MM.1S (cell line): ENCODE measurements at regions not wholly inside any gene's neighbourhood (a gene's known extent, or its start where the extent isn't known, plus 50 kb on each side); places are given as distances from the start of the nearest gene placed in this dataset.

Source experiments
- DNase-seq: peaks from one replicate; pipeline ENCODE4 v3.0.0-alpha.2; 2015
- H2AFZ ChIP-seq: fragments of 300-600 bp; sonication (generic); 2 replicates; pipeline ENCODE4 v1.6.0; 2016; ENCODE audit warnings: antibody characterized with exemption, low read length
- H3F3A ChIP-seq: fragments of 300-600 bp; sonication (generic); 2 replicates; pipeline ENCODE4 v1.6.1; 2016; ENCODE audit warnings: mild to moderate bottlenecking, antibody characterized with exemption, low read length, moderate library complexity, mixed read lengths; ENCODE audit not compliant: insufficient read depth
- H3K27ac ChIP-seq: fragments of 300-600 bp; sonication (generic); 2 replicates; pipeline ENCODE4 v1.5.1; 2016; ENCODE audit warnings: mild to moderate bottlenecking, low read length
- H3K27me3 ChIP-seq: fragments of 300-600 bp; sonication (generic); replicated peaks from 2 replicates; pipeline ENCODE4 v1.6.0; 2016; ENCODE audit warnings: low read length; ENCODE audit not compliant: insufficient read depth
- H3K36me3 ChIP-seq: fragments of 300-600 bp; sonication (generic); replicated peaks from 2 replicates; pipeline ENCODE4 v1.6.1; 2016; ENCODE audit warnings: mild to moderate bottlenecking, low read length, mixed read lengths; ENCODE audit not compliant: insufficient read depth
- H3K4me1 ChIP-seq: fragments of 300-600 bp; sonication (generic); 2 replicates; pipeline ENCODE4 v1.6.1; 2016; ENCODE audit warnings: low read length, mixed read lengths
- H3K4me2 ChIP-seq: fragments of 300-600 bp; sonication (generic); 2 replicates; pipeline ENCODE4 v1.6.0; 2016; ENCODE audit warnings: low read depth, low read length
- H3K4me3 ChIP-seq: fragments of 300-600 bp; sonication (generic); 2 replicates; pipeline ENCODE4 v1.5.1; 2016; ENCODE audit warnings: low read length, mixed read lengths
- H3K79me2 ChIP-seq: fragments of 300-600 bp; sonication (generic); 2 replicates; pipeline ENCODE4 v1.6.1; 2016; ENCODE audit warnings: mixed run types, low read length, mixed read lengths
- H3K9ac ChIP-seq: fragments of 300-600 bp; sonication (generic); 2 replicates; pipeline ENCODE4 v1.6.1; 2016; ENCODE audit warnings: low read length, mixed read lengths
- H3K9me2 ChIP-seq: fragments of 300-600 bp; sonication (generic); replicated peaks from 2 replicates; pipeline ENCODE4 v1.6.1; 2016; ENCODE audit warnings: mild to moderate bottlenecking, low read length, mixed read lengths; ENCODE audit not compliant: insufficient read depth
- H3K9me3 ChIP-seq: fragments of 300-600 bp; sonication (generic); replicated peaks from 2 replicates; pipeline ENCODE4 v1.6.1; 2016; ENCODE audit warnings: mild to moderate bottlenecking, low read length, mixed read lengths; ENCODE audit not compliant: insufficient read depth
- H4K20me1 ChIP-seq: fragments of 300-600 bp; sonication (generic); 2 replicates; pipeline ENCODE4 v1.6.1; 2016; ENCODE audit warnings: mild to moderate bottlenecking, low read length, moderate library complexity, mixed read lengths; ENCODE audit not compliant: insufficient read depth
- CTCF ChIP-seq: fragments of 300-600 bp; sonication (generic); IDR thresholded peaks from 2 replicates; pipeline ENCODE4 v1.5.1; 2016; ENCODE audit warnings: antibody characterized with exemption, low read length, mixed read lengths
- EZH2 ChIP-seq: fragments of 300-600 bp; sonication (generic); optimal IDR thresholded peaks from 2 replicates; pipeline ENCODE3; 2017; ENCODE audit warnings: low read depth, mild to moderate bottlenecking, antibody characterized with exemption, low read length, mixed read lengths
- EZH2phosphoT487 ChIP-seq: fragments of 300-600 bp; sonication (generic); IDR thresholded peaks from 2 replicates; pipeline ENCODE4 v1.6.1; 2018; ENCODE audit warnings: antibody characterized with exemption, low read length

GRCh38 chr1:242692988-242693387 is 168.5 kb upstream of the PLD5 start:
- Histone ChIP-seq H3F3A (no peaks in the 10 kb centered on the region), H3K27ac (no peak overlapping the region), H3K4me2 (no peak overlapping the region), H3K27me3 (no peaks in the 10 kb centered on the region), H3K4me3 (no peak overlapping the region), H2AFZ (no peak overlapping the region), H3K79me2 (no peaks in the 10 kb centered on the region), H3K4me1 (no peaks in the 10 kb centered on the region), H4K20me1 (no peaks in the 10 kb centered on the region), H3K9me3 (no peaks in the 10 kb centered on the region), H3K9ac (no peak overlapping the region), H3K9me2 (no peaks in the 10 kb centered on the region), H3K36me3 (no peaks in the 10 kb centered on the region)
- no peak for DNase-seq
- TF ChIP-seq EZH2 (no peak), CTCF (no peak), EZH2phosphoT487 (no peak)

DNA sequence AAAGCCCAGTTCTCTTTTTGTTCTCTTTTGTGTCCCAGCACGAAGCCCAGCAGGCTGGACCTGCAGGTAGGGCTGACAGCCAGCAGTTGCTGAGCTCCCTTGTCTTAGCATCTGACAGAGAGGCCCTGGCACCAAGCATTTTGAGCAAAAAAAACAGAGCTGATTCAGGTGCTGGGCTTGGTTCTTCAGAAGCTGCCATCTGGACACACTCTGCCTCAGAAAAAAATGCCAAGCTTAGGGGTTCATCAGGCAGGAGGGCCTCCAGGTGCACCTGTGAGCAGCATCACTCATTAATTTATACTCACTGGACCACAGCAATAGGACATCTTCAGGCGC is 167.1 kb upstream of the PLD5 start:
- no peak overlapping the region for H3K27ac ChIP-seq
- no peaks in the 10 kb centered on the region for H3K9me2 ChIP-seq
- no peak for TF ChIP-seq EZH2phosphoT487
- no peak for TF ChIP-seq EZH2
- TF ChIP-seq CTCF: no peak
- 0 out of 2 replicates have a peak overlapping the region, but pooled peaks have one; percentile 14 for H2AFZ ChIP-seq
- no peak overlapping the region for H3K9ac ChIP-seq
- no peaks in the 10 kb centered on the region for H3K4me1 ChIP-seq
- peak; percentile 18 for DNase-seq
- H3K4me3 ChIP-seq: no peak overlapping the region
- no peaks in the 10 kb centered on the region for H3K36me3 ChIP-seq
- no peaks in the 10 kb centered on the region for H3F3A ChIP-seq
- no peaks in the 10 kb centered on the region for H4K20me1 ChIP-seq
- H3K27me3 ChIP-seq: no peaks in the 10 kb centered on the region
- no peaks in the 10 kb centered on the region for H3K9me3 ChIP-seq
- no peaks in the 10 kb centered on the region for H3K79me2 ChIP-seq
- H3K4me2 ChIP-seq: peak overlapping the region; percentile 17; the same call in 1 of the 2 replicates

DNA sequence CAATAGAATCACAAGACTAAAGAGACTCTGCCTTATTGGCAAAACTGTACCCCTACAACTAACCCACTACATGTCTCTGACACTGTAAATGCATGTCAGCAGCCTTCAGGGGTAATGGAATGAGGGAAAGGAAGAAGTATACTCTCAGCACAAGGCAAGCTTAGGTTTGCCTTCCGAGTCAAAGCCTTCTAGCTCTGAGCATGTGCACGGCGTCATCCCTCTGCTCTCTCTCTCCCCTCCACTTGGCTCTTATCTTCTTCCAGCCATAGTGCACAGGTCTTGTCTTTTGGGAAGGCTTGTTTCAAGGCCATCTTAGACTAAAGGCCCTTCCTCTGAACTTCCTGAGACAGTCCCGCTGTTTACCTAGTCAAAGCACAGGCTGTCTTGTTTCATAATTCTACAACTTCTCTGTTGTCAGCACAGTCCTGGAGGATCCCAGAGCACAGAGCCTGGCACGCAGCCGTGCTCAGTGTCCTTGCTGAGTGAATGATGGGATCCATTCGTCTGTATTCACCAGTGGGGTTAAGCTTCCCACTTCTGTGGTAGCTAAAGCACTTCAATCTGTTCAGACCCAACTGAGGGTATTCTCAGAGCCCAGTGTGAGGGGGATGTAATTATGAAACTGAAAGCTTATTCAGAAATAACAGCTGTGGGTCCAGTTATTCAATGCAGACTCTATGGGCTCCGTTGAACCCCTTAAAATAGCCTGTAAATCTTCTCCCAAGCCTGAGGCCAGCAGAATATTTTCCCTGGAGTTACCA is 166.5 kb upstream of the PLD5 start:
- Histone ChIP-seq H3K9me3 (no peaks in the 10 kb centered on the region), H3K79me2 (no peaks in the 10 kb centered on the region), H3K27me3 (no peaks in the 10 kb centered on the region), H3F3A (no peaks in the 10 kb centered on the region), H3K4me1 (no peaks in the 10 kb centered on the region), H3K9me2 (no peaks in the 10 kb centered on the region), H3K9ac (no peak overlapping the region), H3K4me2 (peak overlapping the region; percentile 17; the same call in 1 of the 2 replicates), H3K27ac (no peak overlapping the region), H3K36me3 (no peaks in the 10 kb centered on the region), H3K4me3 (no peak overlapping the region; the same call in 1 of the 2 replicates), H2AFZ (peak overlapping the region; percentile 14; the same call in 1 of the 2 replicates), H4K20me1 (no peaks in the 10 kb centered on the region)
- TF ChIP-seq EZH2phosphoT487: no peak
- TF ChIP-seq CTCF: no peak
- no peak for TF ChIP-seq EZH2
- peak; percentile 28 for DNase-seq
